K562 (cell line): ENCODE measurements at regions not wholly inside any gene's neighbourhood (a gene's known extent, or its start where the extent isn't known, plus 50 kb on each side); places are given as distances from the start of the nearest gene placed in this dataset.

Source experiments
- CUX1 ChIP-seq: fragments of 200-800 bp; sonication (Bioruptor generic); IDR thresholded peaks from 2 replicates; pipeline ENCODE4 v1.6.1; 2016; ENCODE audit warnings: missing genetic modification characterization, missing compliant biosample characterization
- HMG20B ChIP-seq: fragments of 250-450 bp; sonication (Bioruptor Pico); IDR thresholded peaks from 2 replicates; pipeline ENCODE4 v1.5.0; 2021; ENCODE audit warnings: mild to moderate bottlenecking
- REST ChIP-seq, 2 experiments: fragments of 450-650 bp; formaldehyde crosslinking in 1 of 2; IDR thresholded peaks; 2 replicates each; pipeline versions ENCODE4 v1.4.0 to v1.6.1; 2014 to 2020; ENCODE audit warnings: mild to moderate bottlenecking in 2 of 2, borderline replicate concordance in 1 of 2, low read depth in 1 of 2

GRCh38 chr16:7218936-7219335 lies 113.7 kb upstream of the RBFOX1 start (continued):
- no peak for TF ChIP-seq CUX1 (CRISPR knock-in tag)
- no peak for TF ChIP-seq HMG20B
- TF ChIP-seq REST (IDR thresholded peaks at IDR 0.05; ENCODE audit: borderline replicate concordance): no peak
- no peak for TF ChIP-seq REST (CRISPR knock-in tag; IDR thresholded peaks at IDR 0.05; ENCODE audit: low read depth)
